A673 (cell line): ENCODE measurements at regions not wholly inside any gene's neighbourhood (a gene's known extent, or its start where the extent isn't known, plus 50 kb on each side); places are given as distances from the start of the nearest gene placed in this dataset.

Experiments used
- BruUV-seq: library from RNA; stranded (reverse); fragments of 400-500 nt; replicated peaks from 2 replicates; lab custom pipeline; 2021; lab: Mats Ljungman, UMichigan
- CTCF ChIA-PET: fragments of 300-600 bp; sonication (Branson Sonifier 250); formaldehyde crosslinking; loops from one replicate; lab custom pipeline; 2022; ENCODE audit warnings: antibody characterized with exemption; lab: Charles Lee
- POLR2A ChIA-PET: fragments of 300-600 bp; sonication (Branson Sonifier 250); formaldehyde crosslinking; loops from one replicate; lab custom pipeline; 2022; ENCODE audit warnings: antibody characterized with exemption; ENCODE audit not compliant: low non-redundant PET; lab: Charles Lee
- DNase-seq: peaks from one replicate; pipeline ENCODE4 v3.0.0-alpha.2; 2015; ENCODE audit warnings: low spot score
- H3K27ac ChIP-seq: fragments of 200-600 bp; sonication (generic); 2 replicates; pipeline ENCODE4 v1.5.1; 2016; ENCODE audit warnings: mixed run types, low read depth, mild to moderate bottlenecking, mixed read lengths, antibody characterized with exemption, low read length; ENCODE audit not compliant: poor library complexity, severe bottlenecking
- H3K27me3 ChIP-seq: fragments of 200-600 bp; sonication (generic); replicated peaks from 2 replicates; pipeline ENCODE4 v1.6.1; 2017; ENCODE audit warnings: mixed run types, low read depth, mild to moderate bottlenecking, mixed read lengths, antibody characterized with exemption, low read length; ENCODE audit not compliant: insufficient read depth, poor library complexity
- H3K36me3 ChIP-seq: fragments of 200-600 bp; sonication (generic); 2 replicates; pipeline ENCODE4 v1.6.1; 2016; ENCODE audit warnings: mixed run types, mild to moderate bottlenecking, mixed read lengths, antibody characterized with exemption, low read length; ENCODE audit not compliant: insufficient read depth, poor library complexity, severe bottlenecking
- H3K4me1 ChIP-seq: fragments of 200-600 bp; sonication (generic); 2 replicates; pipeline ENCODE4 v1.6.1; 2017; ENCODE audit warnings: mixed run types, mild to moderate bottlenecking, mixed read lengths, antibody characterized with exemption, low read length; ENCODE audit not compliant: insufficient read depth, poor library complexity, severe bottlenecking
- H3K4me3 ChIP-seq: fragments of 200-600 bp; sonication (generic); 2 replicates; pipeline ENCODE4 v1.5.1; 2016; ENCODE audit warnings: low read depth, mixed run types, mild to moderate bottlenecking, mixed read lengths, low read length; ENCODE audit not compliant: poor library complexity, severe bottlenecking
- H3K9me3 ChIP-seq: fragments of 200-600 bp; sonication (generic); 2 replicates; pipeline ENCODE4 v1.6.1; 2016; ENCODE audit warnings: mixed run types, low read depth, mild to moderate bottlenecking, mixed read lengths, antibody characterized with exemption, low read length; ENCODE audit not compliant: poor library complexity, severe bottlenecking
- EZH2 ChIP-seq: fragments of 200-600 bp; sonication (generic); IDR thresholded peaks from 2 replicates; pipeline ENCODE4 v1.6.1; 2017; ENCODE audit warnings: borderline replicate concordance, low read depth, mild to moderate bottlenecking, mixed read lengths, antibody characterized with exemption, low read length; ENCODE audit not compliant: poor library complexity, severe bottlenecking
- intact Hi-C: fragments of 100-400 bp; cut with micrococcal nuclease; formaldehyde crosslinking; loops from one replicate; pipeline ENCODE4 v1.10.0; 2022; ENCODE audit not compliant: unreplicated experiment
- TF ChIP-seq, protein P1 (sequence below): fragments of 300-800, 200-600 bp; sonication (generic); conservative IDR thresholded peaks from 2 replicates; pipeline ENCODE4 v1.5.1; 2017; ENCODE audit warnings: low read depth, mild to moderate bottlenecking, antibody characterized with exemption, low read length, moderate library complexity, mixed read lengths

DNA sequence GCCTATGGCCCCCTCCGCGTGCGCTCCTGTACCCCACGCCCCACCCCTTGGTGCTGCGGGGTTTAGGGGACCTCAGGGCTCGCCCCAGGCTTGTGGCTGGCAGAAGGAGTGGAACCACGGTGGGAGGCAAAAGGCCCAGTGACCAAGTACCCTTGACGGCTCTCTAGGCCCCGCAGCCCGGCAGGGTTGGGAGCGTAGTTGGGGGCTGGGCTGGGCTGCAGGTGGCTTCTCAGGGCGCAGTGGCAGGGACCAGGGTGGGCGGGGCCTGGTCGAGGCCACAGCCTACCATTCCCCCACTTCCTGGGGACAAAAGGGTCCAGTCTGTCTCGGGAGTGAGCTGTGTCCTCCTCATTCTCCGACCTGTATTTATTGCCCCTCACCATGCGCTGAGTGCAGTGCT, 124.9 kb downstream of the RBFOX3 start:
- Histone ChIP-seq H3K4me3 (no peak overlapping the region), H3K27ac (no peak overlapping the region), H3K36me3 (no peaks in the 10 kb centered on the region), H3K27me3 (peaks cover 51% of the 10 kb centered on the region), H3K4me1 (no peaks in the 10 kb centered on the region), H3K9me3 (no peaks in the 10 kb centered on the region)
- no peak for TF ChIP-seq EZH2
- TF ChIP-seq, protein P1, sequence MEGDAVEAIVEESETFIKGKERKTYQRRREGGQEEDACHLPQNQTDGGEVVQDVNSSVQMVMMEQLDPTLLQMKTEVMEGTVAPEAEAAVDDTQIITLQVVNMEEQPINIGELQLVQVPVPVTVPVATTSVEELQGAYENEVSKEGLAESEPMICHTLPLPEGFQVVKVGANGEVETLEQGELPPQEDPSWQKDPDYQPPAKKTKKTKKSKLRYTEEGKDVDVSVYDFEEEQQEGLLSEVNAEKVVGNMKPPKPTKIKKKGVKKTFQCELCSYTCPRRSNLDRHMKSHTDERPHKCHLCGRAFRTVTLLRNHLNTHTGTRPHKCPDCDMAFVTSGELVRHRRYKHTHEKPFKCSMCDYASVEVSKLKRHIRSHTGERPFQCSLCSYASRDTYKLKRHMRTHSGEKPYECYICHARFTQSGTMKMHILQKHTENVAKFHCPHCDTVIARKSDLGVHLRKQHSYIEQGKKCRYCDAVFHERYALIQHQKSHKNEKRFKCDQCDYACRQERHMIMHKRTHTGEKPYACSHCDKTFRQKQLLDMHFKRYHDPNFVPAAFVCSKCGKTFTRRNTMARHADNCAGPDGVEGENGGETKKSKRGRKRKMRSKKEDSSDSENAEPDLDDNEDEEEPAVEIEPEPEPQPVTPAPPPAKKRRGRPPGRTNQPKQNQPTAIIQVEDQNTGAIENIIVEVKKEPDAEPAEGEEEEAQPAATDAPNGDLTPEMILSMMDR, result no peak
- ChIA-PET POLR2A (no interaction called here), CTCF (no interaction called here)
- intact Hi-C loops, result no loop called here
- BruUV-seq, result no TSS peak
- no peak for DNase-seq

DNA sequence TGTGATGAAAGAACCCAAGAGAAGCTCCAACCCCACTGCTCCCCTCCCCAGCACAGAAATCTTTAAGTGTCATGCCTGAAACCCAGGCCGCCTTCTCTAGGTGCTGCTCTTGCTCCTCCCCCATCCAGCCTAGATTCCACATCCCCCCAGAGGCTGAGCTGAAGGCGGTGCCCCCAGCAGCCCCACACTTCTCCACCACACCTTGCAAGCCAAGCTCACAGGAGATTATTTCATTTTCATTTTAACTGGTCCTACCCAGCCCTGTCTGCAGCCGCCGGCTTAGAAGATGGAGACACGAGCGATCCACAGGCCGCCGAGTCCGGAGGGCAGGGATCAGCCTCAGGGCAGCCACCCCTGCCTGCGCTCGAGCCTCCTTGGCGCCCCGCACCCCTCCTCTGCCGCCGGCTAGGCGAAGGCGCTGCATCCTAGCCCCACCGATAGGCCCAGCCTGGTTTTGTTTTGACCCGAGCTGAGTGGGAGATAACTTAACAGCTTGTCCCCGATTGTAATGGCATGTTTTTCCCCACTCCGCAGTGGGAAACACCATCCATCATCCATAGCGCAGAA, 125.3 kb downstream of the RBFOX3 start:
- DNase-seq, result no peak
- Histone ChIP-seq H3K9me3 (no peaks in the 10 kb centered on the region), H3K27ac (no peak overlapping the region), H3K27me3 (peaks cover 53% of the 10 kb centered on the region), H3K4me1 (no peaks in the 10 kb centered on the region), H3K36me3 (no peaks in the 10 kb centered on the region), H3K4me3 (no peak overlapping the region)
- TF ChIP-seq, protein P1, result no peak
- TF ChIP-seq EZH2, result no peak
- ChIA-PET POLR2A (no interaction called here), CTCF (no interaction called here)
- intact Hi-C loops, result no loop called here
- no TSS peak for BruUV-seq

- POLR2A ChIA-PET, result no interaction called here
- Histone ChIP-seq H3K36me3 (no peaks in the 10 kb centered on the region), H3K9me3 (no peaks in the 10 kb centered on the region), H3K4me1 (no peaks in the 10 kb centered on the region), H3K27me3 (peaks cover 48% of the 10 kb centered on the region), H3K27ac (no peak overlapping the region), H3K4me3 (no peak overlapping the region)
- intact Hi-C loops, result no loop called here
- DNase-seq, result no peak
- CTCF ChIA-PET, result no interaction called here
- BruUV-seq, result no TSS peak
- TF ChIP-seq, protein P1, result no peak
- no peak for TF ChIP-seq EZH2
Measured at GRCh38 chr17:79484600-79485418, 126.0 kb downstream of the RBFOX3 start.
